22Rv1 (cell line): ENCODE measurements at regions not wholly inside any gene's neighbourhood (a gene's known extent, or its start where the extent isn't known, plus 50 kb on each side); places are given as distances from the start of the nearest gene placed in this dataset.

Experiments used
- ZFX ChIP-seq: fragments of 450-650 bp; IDR thresholded peaks from 2 replicates; pipeline ENCODE4 v1.6.1; 2017; ENCODE audit warnings: antibody characterized with exemption, borderline replicate concordance
- TF ChIP-seq, protein P1 (sequence below): fragments of 450-650 bp; IDR thresholded peaks from 2 replicates; pipeline ENCODE4 v1.5.1; 2017; ENCODE audit warnings: mild to moderate bottlenecking

- TF ChIP-seq, protein P1, sequence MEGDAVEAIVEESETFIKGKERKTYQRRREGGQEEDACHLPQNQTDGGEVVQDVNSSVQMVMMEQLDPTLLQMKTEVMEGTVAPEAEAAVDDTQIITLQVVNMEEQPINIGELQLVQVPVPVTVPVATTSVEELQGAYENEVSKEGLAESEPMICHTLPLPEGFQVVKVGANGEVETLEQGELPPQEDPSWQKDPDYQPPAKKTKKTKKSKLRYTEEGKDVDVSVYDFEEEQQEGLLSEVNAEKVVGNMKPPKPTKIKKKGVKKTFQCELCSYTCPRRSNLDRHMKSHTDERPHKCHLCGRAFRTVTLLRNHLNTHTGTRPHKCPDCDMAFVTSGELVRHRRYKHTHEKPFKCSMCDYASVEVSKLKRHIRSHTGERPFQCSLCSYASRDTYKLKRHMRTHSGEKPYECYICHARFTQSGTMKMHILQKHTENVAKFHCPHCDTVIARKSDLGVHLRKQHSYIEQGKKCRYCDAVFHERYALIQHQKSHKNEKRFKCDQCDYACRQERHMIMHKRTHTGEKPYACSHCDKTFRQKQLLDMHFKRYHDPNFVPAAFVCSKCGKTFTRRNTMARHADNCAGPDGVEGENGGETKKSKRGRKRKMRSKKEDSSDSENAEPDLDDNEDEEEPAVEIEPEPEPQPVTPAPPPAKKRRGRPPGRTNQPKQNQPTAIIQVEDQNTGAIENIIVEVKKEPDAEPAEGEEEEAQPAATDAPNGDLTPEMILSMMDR = no peak
- no peak for TF ChIP-seq ZFX
Observed at GRCh38 chr2:48178611-48179010, 135.9 kb upstream of the FOXN2 start.
